B cell (primary cell): ENCODE measurements at regions not wholly inside any gene's neighbourhood (a gene's known extent, or its start where the extent isn't known, plus 50 kb on each side); places are given as distances from the start of the nearest gene placed in this dataset.

ENCODE experiments used
- ATAC-seq: fragments of 200-7000 bp; cut with Tn5 transposase; one replicate; pipeline ENCODE4 v1.10.0; 2021; ENCODE audit warnings: low read depth, mild to moderate bottlenecking, moderate number of reproducible peaks, moderate library complexity
- CTCF ChIA-PET: fragments of 350-600 bp; sonication (Branson Sonifier 250); formaldehyde crosslinking; loops from one replicate; lab custom pipeline; 2021; ENCODE audit warnings: antibody characterized with exemption, inconsistent platforms; lab: Charles Lee
- POLR2A ChIA-PET: fragments of 350-600 bp; sonication (Branson Sonifier 250); formaldehyde crosslinking; loops from one replicate; lab custom pipeline; 2021; ENCODE audit warnings: antibody characterized with exemption; lab: Charles Lee
- DNase-seq: peaks from one replicate; pipeline ENCODE4 v3.0.0; 2013
- H2AFZ ChIP-seq: 2 replicates; pipeline ENCODE4 v1.6.1; 2012; ENCODE audit warnings: mild to moderate bottlenecking, low read depth, low read length; ENCODE audit not compliant: insufficient read depth, poor library complexity, severe bottlenecking
- H3K27ac ChIP-seq, 2 donors: 1 replicate in 1 of 2; 2 replicates in 1 of 2; pipeline ENCODE4 v1.5.1; 2012 to 2013; ENCODE audit warnings: low read length in 2 of 2, mild to moderate bottlenecking in 2 of 2, moderate library complexity in 1 of 2
- H3K27me3 ChIP-seq, 4 experiments: fragments of 200-600 bp in 1 of 4; sonication (generic) in 1 of 4; replicated peaks in 1 of 4; 1 replicate in 2 of 4; 2 replicates in 2 of 4; pipeline versions ENCODE4 v1.6.1 to v1.7.0; 2013 to 2016; ENCODE audit warnings: low read length in 3 of 4, mild to moderate bottlenecking in 2 of 4, mixed read lengths in 1 of 4, moderate library complexity in 1 of 4; ENCODE audit not compliant: insufficient read depth in 4 of 4, control insufficient read depth in 3 of 4; ENCODE audit errors: control extremely low read depth in 1 of 4
- H3K36me3 ChIP-seq, 2 experiments: replicated peaks in 1 of 2; 1 replicate in 1 of 2; 2 replicates in 1 of 2; pipeline versions ENCODE4 v1.6.1 to v1.7.1; 2013; ENCODE audit warnings: low read length in 1 of 2; ENCODE audit not compliant: insufficient read depth in 2 of 2, control insufficient read depth in 1 of 2; ENCODE audit errors: control extremely low read depth in 1 of 2, extremely low read depth in 1 of 2
- H3K4me1 ChIP-seq, 2 donors: fragments of 200-600 bp in 1 of 2; sonication (generic) in 1 of 2; 1 replicate in 1 of 2; 2 replicates in 1 of 2; pipeline versions ENCODE4 v1.5.1 to v1.6.1; 2013 to 2017; ENCODE audit warnings: low read length in 2 of 2; ENCODE audit not compliant: control insufficient read depth in 2 of 2, insufficient read depth in 2 of 2
- H3K4me2 ChIP-seq: replicated peaks from 2 replicates; pipeline ENCODE3; 2012; ENCODE audit warnings: mild to moderate bottlenecking, low read depth, low read length; ENCODE audit not compliant: poor library complexity, severe bottlenecking
- H3K4me3 ChIP-seq, 5 experiments: fragments of 200-600 bp in 1 of 5; sonication (generic) in 1 of 5; 1 replicate in 3 of 5; 2 replicates in 2 of 5; pipeline versions ENCODE4 v1.5.1 to v1.7.0; 2011 to 2016; ENCODE audit warnings: low read length in 4 of 5, mild to moderate bottlenecking in 4 of 5, low read depth in 2 of 5, control low read depth in 1 of 5, moderate library complexity in 1 of 5; ENCODE audit not compliant: insufficient read depth in 1 of 5; ENCODE audit errors: control extremely low read depth in 1 of 5, extremely low read depth in 1 of 5
- H3K79me2 ChIP-seq: fragments of 200-600 bp; sonication (generic); one replicate; pipeline ENCODE4 v1.6.0; 2016; ENCODE audit warnings: low read length; ENCODE audit not compliant: control insufficient read depth, insufficient read depth
- H3K9ac ChIP-seq: fragments of 200-600 bp; sonication (generic); 2 replicates; pipeline ENCODE4 v1.6.1; 2017; ENCODE audit warnings: mild to moderate bottlenecking, low read length, moderate library complexity
- H3K9me3 ChIP-seq, 3 donors: one replicate each; pipeline versions ENCODE4 v1.6.1 to v1.7.1; 2013; ENCODE audit warnings: low read length in 2 of 3; ENCODE audit not compliant: control insufficient read depth in 2 of 3, insufficient read depth in 1 of 3; ENCODE audit errors: control extremely low read depth in 1 of 3
- H4K20me1 ChIP-seq: 2 replicates; pipeline ENCODE4 v1.6.0; 2012; ENCODE audit warnings: mild to moderate bottlenecking, low read length; ENCODE audit not compliant: insufficient read depth, control insufficient read depth, poor library complexity, severe bottlenecking
- H3K27ac Mint-ChIP-seq: one replicate; pipeline ENCODE4 v1.8.0; 2021; ENCODE audit warnings: mixed read lengths
- H3K27me3 Mint-ChIP-seq: one replicate; pipeline ENCODE4 v1.8.0; 2021; ENCODE audit warnings: mixed read lengths
- H3K4me1 Mint-ChIP-seq: one replicate; pipeline ENCODE4 v1.8.0; 2021; ENCODE audit warnings: mixed read lengths
- H3K4me3 Mint-ChIP-seq: one replicate; pipeline ENCODE4 v1.8.0; 2021; ENCODE audit warnings: mixed read lengths
- H3K9me3 Mint-ChIP-seq: one replicate; pipeline ENCODE4 v1.8.0; 2022; ENCODE audit warnings: mixed read lengths; ENCODE audit not compliant: insufficient read depth
- EZH2 ChIP-seq: IDR thresholded peaks from 2 replicates; pipeline ENCODE4 v1.6.1; 2012; ENCODE audit warnings: borderline replicate concordance, low read depth, mild to moderate bottlenecking, moderate library complexity, low read length; ENCODE audit not compliant: insufficient read depth, poor library complexity, severe bottlenecking
- WGBS: methylation state at CpG from one replicate; pipeline ENCODE4 v1.1.5; 2013; ENCODE audit warnings: missing lambda C conversion rate; ENCODE audit not compliant: insufficient coverage; 5-methylcytosine and 5-hydroxymethylcytosine counted together
- intact Hi-C: fragments of 100-400 bp; cut with micrococcal nuclease; formaldehyde crosslinking; loops from one replicate; pipeline ENCODE4 v1.10.0; 2022
- TF ChIP-seq, protein P1 (sequence below): fragments of 200-600 bp; IDR thresholded peaks from one replicate; pipeline ENCODE4 v1.8.0; 2022; ENCODE audit warnings: antibody characterized with exemption, mild to moderate bottlenecking

GRCh38 chr5:135641734-135642487 is 63.1 kb upstream of the CXCL14 start:
- peaks cover 0 to 7% (median 0%) of the 10 kb centered on the region in 4 experiments for H3K27me3 ChIP-seq
- H3K27ac ChIP-seq: no peak overlapping the region
- ChIA-PET POLR2A (no interaction called here), CTCF (no interaction called here)
- no peak overlapping the region for H3K4me2 ChIP-seq
- H3K36me3 ChIP-seq: no peaks in the 10 kb centered on the region
- H2AFZ ChIP-seq: no peak overlapping the region
- H3K4me3 Mint-ChIP-seq: no peak overlapping the region
- intact Hi-C loops: no loop called here
- DNase-seq: no peak
- ATAC-seq: no peak
- no peaks in the 10 kb centered on the region for H3K79me2 ChIP-seq
- no peak for TF ChIP-seq EZH2
- TF ChIP-seq, protein P1, sequence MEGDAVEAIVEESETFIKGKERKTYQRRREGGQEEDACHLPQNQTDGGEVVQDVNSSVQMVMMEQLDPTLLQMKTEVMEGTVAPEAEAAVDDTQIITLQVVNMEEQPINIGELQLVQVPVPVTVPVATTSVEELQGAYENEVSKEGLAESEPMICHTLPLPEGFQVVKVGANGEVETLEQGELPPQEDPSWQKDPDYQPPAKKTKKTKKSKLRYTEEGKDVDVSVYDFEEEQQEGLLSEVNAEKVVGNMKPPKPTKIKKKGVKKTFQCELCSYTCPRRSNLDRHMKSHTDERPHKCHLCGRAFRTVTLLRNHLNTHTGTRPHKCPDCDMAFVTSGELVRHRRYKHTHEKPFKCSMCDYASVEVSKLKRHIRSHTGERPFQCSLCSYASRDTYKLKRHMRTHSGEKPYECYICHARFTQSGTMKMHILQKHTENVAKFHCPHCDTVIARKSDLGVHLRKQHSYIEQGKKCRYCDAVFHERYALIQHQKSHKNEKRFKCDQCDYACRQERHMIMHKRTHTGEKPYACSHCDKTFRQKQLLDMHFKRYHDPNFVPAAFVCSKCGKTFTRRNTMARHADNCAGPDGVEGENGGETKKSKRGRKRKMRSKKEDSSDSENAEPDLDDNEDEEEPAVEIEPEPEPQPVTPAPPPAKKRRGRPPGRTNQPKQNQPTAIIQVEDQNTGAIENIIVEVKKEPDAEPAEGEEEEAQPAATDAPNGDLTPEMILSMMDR: no peak
- no peaks in the 10 kb centered on the region for H3K9me3 ChIP-seq
- H3K4me1 Mint-ChIP-seq: no peaks in the 10 kb centered on the region
- H3K4me3 ChIP-seq: no peak overlapping the region
- no peak overlapping the region for H3K27ac Mint-ChIP-seq
- no peaks in the 10 kb centered on the region for H3K9me3 Mint-ChIP-seq
- no peak overlapping the region for H3K9ac ChIP-seq
- peaks cover 26% of the 10 kb centered on the region for H3K27me3 Mint-ChIP-seq
- no peaks in the 10 kb centered on the region for H4K20me1 ChIP-seq
- no peaks in the 10 kb centered on the region for H3K4me1 ChIP-seq
- 100% methylated on average over 2 of the region's 3 CpGs for WGBS

DNA sequence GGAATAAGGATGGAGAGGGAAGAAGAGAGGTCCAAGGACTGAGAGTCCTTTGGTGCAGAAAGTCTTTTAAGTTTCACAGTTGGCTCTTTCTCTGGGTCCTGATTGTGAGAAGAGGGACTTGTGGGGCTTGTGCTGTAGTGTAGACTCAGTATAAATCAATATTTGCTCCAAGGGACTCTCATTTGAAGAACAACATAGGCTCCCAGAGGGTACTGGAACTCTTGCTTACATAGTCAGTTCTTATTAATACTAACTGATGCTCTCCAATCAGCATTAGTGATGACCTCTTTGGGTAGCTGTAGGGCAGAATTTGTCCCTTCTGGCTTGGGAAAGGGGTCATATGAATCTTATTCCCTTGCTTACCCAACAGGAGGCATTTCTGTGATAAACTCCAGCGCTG is 62.5 kb upstream of the CXCL14 start:
- H3K27me3 ChIP-seq: peaks cover 0 to 7% (median 0%) of the 10 kb centered on the region in 4 experiments
- H3K9me3 ChIP-seq: no peaks in the 10 kb centered on the region
- WGBS: no CpG with 5 or more reads among the region's 1 CpG
- no peaks in the 10 kb centered on the region for H4K20me1 ChIP-seq
- ATAC-seq (no peak), DNase-seq (no peak)
- TF ChIP-seq, protein P1: no peak
- no peak for TF ChIP-seq EZH2
- no peaks in the 10 kb centered on the region for H3K4me1 ChIP-seq
- Mint-ChIP-seq H3K9me3 (no peaks in the 10 kb centered on the region), H3K4me1 (no peaks in the 10 kb centered on the region), H3K4me3 (no peak overlapping the region), H3K27me3 (peaks cover 29% of the 10 kb centered on the region), H3K27ac (no peak overlapping the region)
- intact Hi-C loops: no loop called here
- no peak overlapping the region for H3K4me2 ChIP-seq
- H3K9ac ChIP-seq: no peak overlapping the region
- ChIA-PET POLR2A (no interaction called here), CTCF (no interaction called here)
- no peaks in the 10 kb centered on the region for H3K79me2 ChIP-seq
- H3K27ac ChIP-seq: no peak overlapping the region
- H2AFZ ChIP-seq: no peak overlapping the region
- H3K36me3 ChIP-seq: no peaks in the 10 kb centered on the region
- no peak overlapping the region for H3K4me3 ChIP-seq
